GM23248 (cell line): ENCODE measurements at regions not wholly inside any gene's neighbourhood (a gene's known extent, or its start where the extent isn't known, plus 50 kb on each side); places are given as distances from the start of the nearest gene placed in this dataset.

Experiments
- EZH2 ChIP-seq: fragments of 200-600 bp; sonication (generic); IDR thresholded peaks from 2 replicates; pipeline ENCODE4 v1.6.1; 2018; ENCODE audit warnings: antibody characterized with exemption, mild to moderate bottlenecking; ENCODE audit not compliant: insufficient read depth, poor library complexity, severe bottlenecking
- EZH2phosphoT487 ChIP-seq: fragments of 200-600 bp; sonication (generic); IDR thresholded peaks from 2 replicates; pipeline ENCODE4 v1.6.1; 2018; ENCODE audit warnings: antibody characterized with exemption, moderate library complexity, mild to moderate bottlenecking, low read depth; ENCODE audit not compliant: insufficient read depth

GRCh38 chr17:83009414-83010205, 69.8 kb upstream of the METRNL start:
- TF ChIP-seq EZH2 (no peak), EZH2phosphoT487 (no peak)
